ENCODE measurements at regions not wholly inside any gene's neighbourhood (a gene's known extent, or its start where the extent isn't known, plus 50 kb on each side); places are given as distances from the start of the nearest gene placed in this dataset.
"Not testable (repeated sequence)": the region's sequence is repeated elsewhere in the genome, so short reads cannot be mapped to it uniquely, and the experiment has no call there.

DNA sequence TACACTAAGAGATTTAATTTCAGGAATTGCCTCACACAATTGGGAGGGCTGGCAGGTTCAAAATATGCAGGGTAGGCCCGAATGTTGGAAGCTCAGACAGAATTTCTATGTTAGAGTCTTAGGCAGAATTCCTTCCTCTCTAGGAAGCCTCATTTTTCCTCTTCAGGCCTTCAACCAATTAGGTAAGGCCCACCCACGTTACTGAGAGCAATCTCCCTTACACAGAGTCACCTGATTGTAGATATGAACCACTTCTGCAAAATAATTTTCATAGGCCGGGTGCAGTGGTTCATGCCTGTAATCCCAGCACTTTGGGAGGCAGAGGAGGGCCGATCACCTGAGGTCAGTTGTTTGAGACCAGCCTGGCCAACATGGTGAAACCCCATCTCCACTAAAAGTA, 50.2 kb upstream of the HIVEP1 start:
- FAIRE-seq (no peak), DNase-seq (ENCODE audit: insufficient read length) (no peak)
- TF ChIP-seq POLR2AphosphoS5 (IDR thresholded peaks at IDR 0.05; ENCODE audit: low read depth, low read length) (no peak), TAF1 (IDR thresholded peaks at IDR 0.05; ENCODE audit: borderline replicate concordance, low read depth, low read length) (no peak), POLR2A (IDR thresholded peaks at IDR 0.05; ENCODE audit: low read depth, low read length) (no peak)

DNA sequence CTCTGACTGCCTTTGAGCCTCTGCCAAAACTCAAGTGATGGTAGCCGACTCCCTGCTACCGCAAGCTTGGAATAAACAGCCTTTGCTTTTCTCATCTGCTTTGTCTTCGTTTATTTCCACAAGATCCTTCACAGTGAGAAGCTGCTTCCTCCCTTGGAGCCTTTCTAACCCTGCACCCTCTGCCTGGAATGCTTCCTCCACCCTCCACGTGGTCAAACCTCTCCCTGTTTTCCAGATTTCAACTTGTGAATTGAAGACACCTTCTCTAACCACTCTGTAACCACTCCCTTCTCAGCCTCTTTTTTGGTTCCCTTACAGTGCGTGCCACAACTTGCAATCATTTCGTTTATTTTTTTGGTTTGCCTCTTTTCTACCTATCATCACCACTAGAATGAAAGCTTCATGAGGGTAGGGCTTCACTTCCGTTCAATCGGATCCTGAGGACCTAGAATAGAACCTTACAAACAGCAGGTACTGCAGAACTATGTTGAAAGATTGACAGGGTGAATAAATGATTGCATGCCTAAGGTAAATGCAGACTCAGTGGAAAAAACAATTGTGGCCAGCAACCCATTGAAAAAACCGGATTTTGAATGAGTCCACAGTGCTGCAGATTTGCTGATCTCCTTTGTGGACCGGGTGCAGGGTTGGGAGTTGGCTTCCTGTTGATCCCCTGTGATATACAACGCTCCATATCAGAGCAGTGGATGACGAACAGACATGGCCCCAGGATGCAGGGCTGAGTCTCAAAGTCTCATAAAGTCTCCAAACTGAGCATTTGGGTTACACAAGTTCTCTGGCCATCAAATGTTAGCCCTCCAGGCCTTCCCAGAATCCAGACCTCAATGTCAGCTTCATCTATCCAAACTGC, 51.0 kb upstream of the HIVEP1 start:
- no peak for TF ChIP-seq POLR2A (IDR thresholded peaks at IDR 0.05; ENCODE audit: low read depth, low read length)
- TF ChIP-seq TAF1 (IDR thresholded peaks at IDR 0.05; ENCODE audit: borderline replicate concordance, low read depth, low read length) = no peak
- TF ChIP-seq POLR2AphosphoS5 (IDR thresholded peaks at IDR 0.05; ENCODE audit: low read depth, low read length) = no peak
- FAIRE-seq (no peak), DNase-seq (ENCODE audit: insufficient read length) (no peak)

DNA sequence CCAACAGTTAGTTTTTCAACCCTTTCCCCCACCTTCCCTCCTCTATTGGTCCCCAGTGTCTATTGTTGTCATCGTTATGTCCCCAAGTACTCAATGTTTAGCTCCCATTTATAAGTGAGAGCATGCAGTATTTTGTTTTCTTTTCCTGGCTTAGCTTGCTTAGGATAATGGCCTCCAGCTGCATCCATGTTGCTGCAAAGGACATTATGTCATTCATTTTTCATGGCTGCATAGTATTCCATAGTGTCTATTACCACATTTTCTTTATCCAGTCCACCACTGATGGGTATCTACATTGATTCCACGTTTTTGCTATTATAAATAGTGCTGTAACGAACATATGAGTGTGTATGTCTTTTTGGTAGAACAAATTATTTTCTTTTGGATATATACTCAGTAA, 55.3 kb upstream of the HIVEP1 start:
- FAIRE-seq (peak; percentile 50), DNase-seq (ENCODE audit: insufficient read length) (no peak)

DNA sequence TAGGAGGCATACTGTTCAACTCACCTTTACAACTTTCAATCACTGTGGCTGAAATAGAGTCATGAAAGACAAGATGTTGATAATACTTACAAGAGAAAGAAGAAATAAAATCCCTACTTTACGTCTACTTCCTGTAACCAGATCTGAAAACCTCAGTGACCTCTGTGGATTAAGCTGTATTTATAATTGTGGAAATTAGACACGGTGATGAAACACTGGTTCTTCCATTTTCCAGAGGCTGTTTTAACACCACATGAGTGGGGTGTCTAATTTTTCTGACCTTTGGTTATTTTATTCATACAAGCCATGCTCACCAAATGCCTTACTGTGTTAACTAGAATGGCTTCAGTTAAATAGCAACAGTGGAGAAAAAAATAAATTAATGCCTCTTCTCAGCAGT, 58.5 kb upstream of the HIVEP1 start:
- TF ChIP-seq POLR2A (IDR thresholded peaks at IDR 0.05; ENCODE audit: low read depth, low read length) (no peak), TAF1 (IDR thresholded peaks at IDR 0.05; ENCODE audit: borderline replicate concordance, low read depth, low read length) (no peak), POLR2AphosphoS5 (IDR thresholded peaks at IDR 0.05; ENCODE audit: low read depth, low read length) (no peak)
- FAIRE-seq = no peak

More for the DNA sequence above, 55.3 kb upstream of the HIVEP1 start:
- no peak for TF ChIP-seq POLR2A (IDR thresholded peaks at IDR 0.05; ENCODE audit: low read depth, low read length)
- TF ChIP-seq POLR2AphosphoS5 (IDR thresholded peaks at IDR 0.05; ENCODE audit: low read depth, low read length) = no peak

DNA sequence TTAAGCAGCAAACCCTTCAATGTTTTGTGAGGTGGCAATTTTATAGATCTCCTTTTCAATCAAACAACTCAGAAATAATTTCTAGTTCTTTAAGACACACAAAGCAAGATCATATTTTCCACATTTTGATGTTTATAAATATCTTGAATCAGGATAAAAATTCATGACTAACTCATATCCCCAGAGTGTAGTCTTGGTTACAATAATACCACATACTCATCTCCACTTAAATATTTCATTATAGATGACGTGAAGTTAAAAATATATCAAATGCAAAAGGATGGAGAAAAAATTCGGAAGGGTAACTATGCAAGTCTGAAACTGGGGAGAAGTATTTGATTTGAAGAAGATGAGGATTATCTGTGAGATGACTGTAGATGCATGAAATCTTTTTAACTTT, 59.8 kb upstream of the HIVEP1 start:
- TF ChIP-seq POLR2A (IDR thresholded peaks at IDR 0.05; ENCODE audit: low read depth, low read length) (no peak), POLR2AphosphoS5 (IDR thresholded peaks at IDR 0.05; ENCODE audit: low read depth, low read length) (no peak), TAF1 (IDR thresholded peaks at IDR 0.05; ENCODE audit: borderline replicate concordance, low read depth, low read length) (no peak)
- FAIRE-seq = no peak
- no peak for DNase-seq (ENCODE audit: insufficient read length)

More for the DNA sequence above, 58.5 kb upstream of the HIVEP1 start:
- DNase-seq (ENCODE audit: insufficient read length) = no peak

DNA sequence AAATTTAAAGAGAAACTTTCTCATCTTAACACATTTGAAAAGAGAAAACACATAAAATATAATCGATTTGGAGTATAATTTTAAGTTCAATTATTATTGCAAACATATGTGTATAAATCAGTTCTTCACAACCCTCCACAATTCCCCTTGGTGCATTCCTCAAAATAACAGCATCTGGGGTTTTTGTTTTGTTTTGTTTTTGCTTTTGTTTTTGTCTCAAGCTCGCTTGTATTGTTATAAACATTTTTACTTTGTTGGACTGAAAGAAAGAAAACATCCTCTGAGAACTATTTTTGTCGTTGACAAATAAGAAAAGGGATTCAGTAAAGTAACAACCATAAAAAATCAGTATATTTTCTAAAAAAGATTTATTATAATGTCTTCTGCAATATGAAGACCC, 60.2 kb upstream of the HIVEP1 start:
- FAIRE-seq = no peak
- TF ChIP-seq POLR2A (IDR thresholded peaks at IDR 0.05; ENCODE audit: low read depth, low read length) (no peak), TAF1 (IDR thresholded peaks at IDR 0.05; ENCODE audit: borderline replicate concordance, low read depth, low read length) (no peak), POLR2AphosphoS5 (IDR thresholded peaks at IDR 0.05; ENCODE audit: low read depth, low read length) (no peak)
- DNase-seq (ENCODE audit: insufficient read length) = no peak

DNA sequence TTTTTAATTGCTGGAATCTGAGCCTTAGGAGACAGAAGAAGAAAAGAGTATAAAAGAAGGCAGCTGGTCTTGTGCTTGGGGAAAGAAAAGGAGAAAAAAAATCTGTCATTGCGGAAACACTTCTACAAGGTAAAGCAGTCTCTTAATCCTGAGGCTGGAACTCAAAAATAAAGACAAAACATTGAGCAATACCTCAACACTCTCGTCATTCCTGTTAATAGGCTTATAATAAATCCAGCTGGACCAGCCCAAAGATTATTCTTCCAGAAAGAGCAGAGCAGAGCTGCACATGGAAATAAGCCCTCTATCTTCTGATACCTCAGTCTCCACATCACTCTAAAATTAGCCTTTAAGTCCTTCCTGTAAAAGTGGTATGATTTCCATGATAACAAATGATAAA, 62.0 kb upstream of the HIVEP1 start:
- FAIRE-seq = peak; percentile 9

DNA sequence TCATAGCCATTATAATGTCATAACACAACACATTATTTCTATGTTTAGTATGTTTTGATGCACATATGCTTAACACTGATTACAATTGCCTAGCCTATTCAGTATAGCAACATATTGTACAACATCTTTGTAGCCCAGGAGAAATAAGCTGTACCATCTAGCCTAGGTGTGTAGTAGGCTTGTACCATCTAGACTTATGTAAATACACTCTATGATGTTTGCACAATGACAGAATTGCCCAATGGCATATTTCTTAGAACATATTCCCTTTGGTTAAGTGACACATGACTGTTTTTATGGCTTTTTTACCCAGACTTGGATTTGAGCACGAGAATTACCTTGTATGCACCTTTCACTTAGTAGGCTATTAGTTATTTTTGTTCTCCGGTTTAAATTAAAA, 64.5 kb upstream of the HIVEP1 start:
- TF ChIP-seq TAF1 (IDR thresholded peaks at IDR 0.05; ENCODE audit: borderline replicate concordance, low read depth, low read length) = no peak
- TF ChIP-seq POLR2AphosphoS5 (IDR thresholded peaks at IDR 0.05; ENCODE audit: low read depth, low read length) = no peak
- no peak for TF ChIP-seq POLR2A (IDR thresholded peaks at IDR 0.05; ENCODE audit: low read depth, low read length)
- no peak for FAIRE-seq
- DNase-seq (ENCODE audit: insufficient read length) = no peak

More for the DNA sequence above, 62.0 kb upstream of the HIVEP1 start:
- TF ChIP-seq POLR2AphosphoS5 (IDR thresholded peaks at IDR 0.05; ENCODE audit: low read depth, low read length) (no peak), POLR2A (IDR thresholded peaks at IDR 0.05; ENCODE audit: low read depth, low read length) (no peak), TAF1 (IDR thresholded peaks at IDR 0.05; ENCODE audit: borderline replicate concordance, low read depth, low read length) (no peak)
- DNase-seq (ENCODE audit: insufficient read length) = no peak

DNA sequence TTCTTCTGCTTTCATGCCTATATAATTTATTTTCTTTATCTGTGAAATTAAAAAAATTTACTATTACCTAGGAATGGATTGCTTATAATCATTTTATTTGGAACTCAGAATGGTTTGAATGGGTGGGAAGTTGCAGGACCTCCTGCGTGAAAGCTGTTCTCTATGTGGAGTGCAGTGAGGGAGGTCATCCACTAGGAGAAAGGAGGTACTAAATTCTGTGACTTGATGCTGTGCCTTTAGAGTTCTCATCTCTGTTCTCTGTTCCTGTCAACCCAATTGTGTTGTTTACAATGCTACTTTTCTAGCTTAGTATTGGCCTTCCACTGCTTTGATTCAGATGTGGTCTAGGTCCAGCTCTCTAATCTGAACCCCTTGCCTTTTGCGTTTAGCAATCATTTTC, 65.0 kb upstream of the HIVEP1 start:
- FAIRE-seq (no peak), DNase-seq (ENCODE audit: insufficient read length) (no peak)
- TF ChIP-seq POLR2A (IDR thresholded peaks at IDR 0.05; ENCODE audit: low read depth, low read length) (no peak), POLR2AphosphoS5 (IDR thresholded peaks at IDR 0.05; ENCODE audit: low read depth, low read length) (no peak), TAF1 (IDR thresholded peaks at IDR 0.05; ENCODE audit: borderline replicate concordance, low read depth, low read length) (no peak)

DNA sequence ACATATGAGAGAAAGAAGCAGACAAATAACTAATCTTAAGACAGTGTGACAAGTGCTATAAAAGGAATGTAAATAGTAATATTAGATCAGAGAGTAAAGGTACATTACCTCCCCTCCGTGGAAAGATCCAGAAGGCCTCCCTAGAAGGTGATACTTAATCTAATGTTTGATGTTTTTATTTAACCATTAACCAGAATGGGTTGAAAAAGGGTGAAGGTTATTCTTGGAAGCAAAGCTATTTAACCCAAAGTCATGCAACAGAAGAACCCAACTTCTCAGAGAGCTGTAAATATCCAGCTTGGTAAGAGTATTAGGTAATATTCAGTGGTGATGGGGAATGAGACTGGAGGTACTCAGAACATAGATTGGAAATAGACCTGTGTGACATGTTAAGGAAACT, 68.0 kb upstream of the HIVEP1 start:
- FAIRE-seq (no peak), DNase-seq (ENCODE audit: insufficient read length) (no peak)
- TF ChIP-seq POLR2AphosphoS5 (IDR thresholded peaks at IDR 0.05; ENCODE audit: low read depth, low read length) (no peak), POLR2A (IDR thresholded peaks at IDR 0.05; ENCODE audit: low read depth, low read length) (no peak), TAF1 (IDR thresholded peaks at IDR 0.05; ENCODE audit: borderline replicate concordance, low read depth, low read length) (no peak)

DNA sequence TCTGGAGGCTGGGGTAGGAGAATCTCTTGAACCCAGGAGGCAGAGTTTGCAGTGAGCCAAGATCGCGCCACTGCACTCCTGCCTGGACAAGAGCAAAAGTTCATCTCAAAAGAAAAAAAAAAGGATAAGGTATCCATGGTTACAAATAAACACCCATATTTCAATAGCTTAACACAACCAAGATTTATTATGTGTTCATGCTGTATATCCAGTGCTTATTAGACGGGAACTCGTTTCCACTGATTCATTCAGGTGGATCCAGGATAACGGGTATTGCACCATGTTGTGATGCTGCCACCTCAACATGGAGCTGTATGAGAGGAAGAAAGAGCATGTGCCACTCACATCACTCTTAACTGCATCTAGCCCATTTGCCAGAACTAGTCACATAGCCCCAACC, 69.1 kb upstream of the HIVEP1 start:
- TF ChIP-seq POLR2AphosphoS5 (IDR thresholded peaks at IDR 0.05; ENCODE audit: low read depth, low read length) (no peak), POLR2A (IDR thresholded peaks at IDR 0.05; ENCODE audit: low read depth, low read length) (no peak), TAF1 (IDR thresholded peaks at IDR 0.05; ENCODE audit: borderline replicate concordance, low read depth, low read length) (no peak)
- DNase-seq (ENCODE audit: insufficient read length) = no peak
- no peak for FAIRE-seq

DNA sequence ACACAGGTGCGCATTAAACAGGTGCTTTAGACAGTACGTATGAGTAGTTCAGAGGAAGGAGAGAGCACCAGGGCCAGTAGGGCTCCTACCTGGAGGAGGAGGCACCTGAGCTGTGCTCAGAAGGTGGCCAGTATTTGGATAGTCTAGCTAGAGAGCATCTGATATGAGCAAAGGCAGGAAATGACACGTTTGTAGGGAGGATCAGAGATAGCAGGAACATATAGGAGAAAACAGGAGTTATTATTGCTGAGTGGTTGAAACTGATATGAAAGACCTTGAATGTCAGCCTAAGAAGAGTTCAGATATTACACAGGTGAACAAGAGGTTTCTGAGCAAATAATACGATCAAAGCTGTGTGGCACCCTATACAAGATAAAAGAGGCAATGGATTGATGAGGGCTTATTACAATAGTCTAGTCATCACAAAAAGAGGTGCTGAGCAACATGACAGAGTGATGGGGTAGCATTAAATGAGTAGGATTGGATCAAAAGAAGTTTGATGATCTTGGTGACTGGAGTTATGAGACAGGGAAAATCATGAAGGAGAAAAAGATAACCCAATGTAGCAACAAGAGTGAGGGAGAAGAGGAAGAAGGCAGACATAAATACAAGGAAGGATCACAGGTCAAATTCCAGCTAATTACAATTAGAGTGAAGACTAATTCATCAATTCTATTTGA, 69.8 kb upstream of the HIVEP1 start:
- FAIRE-seq (no peak), DNase-seq (ENCODE audit: insufficient read length) (no peak)
- TF ChIP-seq POLR2AphosphoS5 (IDR thresholded peaks at IDR 0.05; ENCODE audit: low read depth, low read length) (no peak), POLR2A (IDR thresholded peaks at IDR 0.05; ENCODE audit: low read depth, low read length) (no peak), TAF1 (IDR thresholded peaks at IDR 0.05; ENCODE audit: borderline replicate concordance, low read depth, low read length) (no peak)

DNA sequence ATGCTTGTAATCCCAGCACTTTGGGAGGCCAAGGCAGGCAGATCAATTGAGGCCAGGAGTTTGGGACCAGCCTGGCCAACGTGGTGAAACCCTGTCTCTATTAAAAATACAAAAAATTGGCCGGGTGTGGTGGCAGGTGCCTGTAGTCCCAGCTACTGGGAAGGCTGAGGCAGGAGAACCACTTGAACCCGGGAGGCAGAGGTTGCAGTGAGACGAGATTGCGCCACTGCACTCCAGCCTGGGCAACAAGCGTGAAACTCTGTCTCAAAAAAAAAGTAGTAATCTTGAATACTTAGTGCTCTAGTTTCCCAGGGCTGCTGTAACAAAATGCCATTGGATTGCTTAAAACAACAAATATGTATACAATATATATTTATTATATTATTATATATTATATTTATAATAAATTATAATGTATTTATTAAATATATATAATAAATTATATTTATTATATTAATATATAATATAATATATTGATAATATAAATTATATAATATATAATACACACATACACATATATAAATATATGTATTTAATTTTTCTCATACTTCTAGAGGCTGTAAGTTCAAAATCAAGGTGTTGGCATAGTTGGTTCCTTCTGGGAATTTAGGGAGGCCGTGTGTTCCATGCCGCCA, 71.5 kb upstream of the HIVEP1 start:
- not testable (repeated sequence) for DNase-seq (ENCODE audit: insufficient read length); FAIRE-seq
